Ishikawa (cell line): ENCODE measurements at regions not wholly inside any gene's neighbourhood (a gene's known extent, or its start where the extent isn't known, plus 50 kb on each side); places are given as distances from the start of the nearest gene placed in this dataset.

Source experiments
- CEBPB ChIP-seq: IDR thresholded peaks from 2 replicates; pipeline ENCODE4 v1.6.1; 2012
- CREB1 ChIP-seq: IDR thresholded peaks from 2 replicates; pipeline ENCODE4 v1.6.1; 2012; ENCODE audit warnings: low read depth
- EGR1 ChIP-seq: IDR thresholded peaks from 2 replicates; pipeline ENCODE4 v1.6.1; 2012
- EP300 ChIP-seq: IDR thresholded peaks from 2 replicates; pipeline ENCODE4 v1.6.1; 2012; ENCODE audit warnings: borderline replicate concordance
- MAX ChIP-seq: IDR thresholded peaks from 2 replicates; pipeline ENCODE4 v1.6.1; 2012
- NFIC ChIP-seq: IDR thresholded peaks from 2 replicates; pipeline ENCODE4 v1.6.1; 2012
- RAD21 ChIP-seq: IDR thresholded peaks from 2 replicates; pipeline ENCODE4 v1.6.1; 2012; ENCODE audit warnings: low read depth
- TAF1 ChIP-seq: IDR thresholded peaks from 2 replicates; pipeline ENCODE4 v1.6.1; 2012; ENCODE audit warnings: low read depth, mild to moderate bottlenecking
- TCF12 ChIP-seq: IDR thresholded peaks from 2 replicates; pipeline ENCODE4 v1.6.1; 2012; ENCODE audit warnings: low read depth
- USF1 ChIP-seq: IDR thresholded peaks from 2 replicates; pipeline ENCODE4 v1.6.1; 2012
- YY1 ChIP-seq: IDR thresholded peaks from 2 replicates; pipeline ENCODE4 v1.6.1; 2012; ENCODE audit warnings: low read depth
- ZBTB7A ChIP-seq: IDR thresholded peaks from 2 replicates; pipeline ENCODE4 v1.6.1; 2012; ENCODE audit warnings: low read depth
- TF ChIP-seq, protein P1 (sequence below): IDR thresholded peaks from 2 replicates; pipeline ENCODE4 v1.6.1; 2012; ENCODE audit warnings: low read depth, mild to moderate bottlenecking

GRCh38 chr12:84507956-84508850 is 404.4 kb downstream of the SLC6A15 start:
- TF ChIP-seq EGR1 (no peak), CEBPB (no peak), TAF1 (no peak), NFIC (no peak), EP300 (no peak), TCF12 (no peak), ZBTB7A (no peak)
- TF ChIP-seq, protein P1, sequence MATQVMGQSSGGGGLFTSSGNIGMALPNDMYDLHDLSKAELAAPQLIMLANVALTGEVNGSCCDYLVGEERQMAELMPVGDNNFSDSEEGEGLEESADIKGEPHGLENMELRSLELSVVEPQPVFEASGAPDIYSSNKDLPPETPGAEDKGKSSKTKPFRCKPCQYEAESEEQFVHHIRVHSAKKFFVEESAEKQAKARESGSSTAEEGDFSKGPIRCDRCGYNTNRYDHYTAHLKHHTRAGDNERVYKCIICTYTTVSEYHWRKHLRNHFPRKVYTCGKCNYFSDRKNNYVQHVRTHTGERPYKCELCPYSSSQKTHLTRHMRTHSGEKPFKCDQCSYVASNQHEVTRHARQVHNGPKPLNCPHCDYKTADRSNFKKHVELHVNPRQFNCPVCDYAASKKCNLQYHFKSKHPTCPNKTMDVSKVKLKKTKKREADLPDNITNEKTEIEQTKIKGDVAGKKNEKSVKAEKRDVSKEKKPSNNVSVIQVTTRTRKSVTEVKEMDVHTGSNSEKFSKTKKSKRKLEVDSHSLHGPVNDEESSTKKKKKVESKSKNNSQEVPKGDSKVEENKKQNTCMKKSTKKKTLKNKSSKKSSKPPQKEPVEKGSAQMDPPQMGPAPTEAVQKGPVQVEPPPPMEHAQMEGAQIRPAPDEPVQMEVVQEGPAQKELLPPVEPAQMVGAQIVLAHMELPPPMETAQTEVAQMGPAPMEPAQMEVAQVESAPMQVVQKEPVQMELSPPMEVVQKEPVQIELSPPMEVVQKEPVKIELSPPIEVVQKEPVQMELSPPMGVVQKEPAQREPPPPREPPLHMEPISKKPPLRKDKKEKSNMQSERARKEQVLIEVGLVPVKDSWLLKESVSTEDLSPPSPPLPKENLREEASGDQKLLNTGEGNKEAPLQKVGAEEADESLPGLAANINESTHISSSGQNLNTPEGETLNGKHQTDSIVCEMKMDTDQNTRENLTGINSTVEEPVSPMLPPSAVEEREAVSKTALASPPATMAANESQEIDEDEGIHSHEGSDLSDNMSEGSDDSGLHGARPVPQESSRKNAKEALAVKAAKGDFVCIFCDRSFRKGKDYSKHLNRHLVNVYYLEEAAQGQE, result no peak

DNA sequence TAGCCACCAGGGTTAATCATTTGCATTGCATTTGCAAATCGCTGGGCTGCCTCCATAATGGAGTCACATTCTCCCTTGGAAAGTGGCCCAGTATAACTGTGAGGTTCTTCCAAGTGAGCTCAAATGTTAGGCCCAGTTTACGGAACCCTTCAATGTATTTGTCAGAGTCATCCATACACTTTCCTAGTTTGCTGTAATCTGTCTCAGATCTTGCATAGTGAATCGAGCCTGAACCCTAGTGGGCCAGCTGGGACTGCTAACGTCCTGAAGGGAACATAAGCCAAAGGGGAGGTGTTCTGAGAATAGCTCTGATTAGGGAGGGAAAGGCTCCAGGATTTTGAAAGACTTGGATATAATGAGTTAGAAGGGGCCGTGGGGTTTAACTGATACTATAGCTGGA is 406.3 kb downstream of the SLC6A15 start:
- no peak for TF ChIP-seq ZBTB7A
- TF ChIP-seq EGR1, result no peak
- TF ChIP-seq RAD21, result no peak
- no peak for TF ChIP-seq CEBPB
- TF ChIP-seq TAF1, result no peak
- TF ChIP-seq YY1, result no peak
- TF ChIP-seq MAX, result no peak
- no peak for TF ChIP-seq NFIC
- TF ChIP-seq TCF12, result no peak
- no peak for TF ChIP-seq USF1
- no peak for TF ChIP-seq EP300
- TF ChIP-seq, protein P1, result no peak

DNA sequence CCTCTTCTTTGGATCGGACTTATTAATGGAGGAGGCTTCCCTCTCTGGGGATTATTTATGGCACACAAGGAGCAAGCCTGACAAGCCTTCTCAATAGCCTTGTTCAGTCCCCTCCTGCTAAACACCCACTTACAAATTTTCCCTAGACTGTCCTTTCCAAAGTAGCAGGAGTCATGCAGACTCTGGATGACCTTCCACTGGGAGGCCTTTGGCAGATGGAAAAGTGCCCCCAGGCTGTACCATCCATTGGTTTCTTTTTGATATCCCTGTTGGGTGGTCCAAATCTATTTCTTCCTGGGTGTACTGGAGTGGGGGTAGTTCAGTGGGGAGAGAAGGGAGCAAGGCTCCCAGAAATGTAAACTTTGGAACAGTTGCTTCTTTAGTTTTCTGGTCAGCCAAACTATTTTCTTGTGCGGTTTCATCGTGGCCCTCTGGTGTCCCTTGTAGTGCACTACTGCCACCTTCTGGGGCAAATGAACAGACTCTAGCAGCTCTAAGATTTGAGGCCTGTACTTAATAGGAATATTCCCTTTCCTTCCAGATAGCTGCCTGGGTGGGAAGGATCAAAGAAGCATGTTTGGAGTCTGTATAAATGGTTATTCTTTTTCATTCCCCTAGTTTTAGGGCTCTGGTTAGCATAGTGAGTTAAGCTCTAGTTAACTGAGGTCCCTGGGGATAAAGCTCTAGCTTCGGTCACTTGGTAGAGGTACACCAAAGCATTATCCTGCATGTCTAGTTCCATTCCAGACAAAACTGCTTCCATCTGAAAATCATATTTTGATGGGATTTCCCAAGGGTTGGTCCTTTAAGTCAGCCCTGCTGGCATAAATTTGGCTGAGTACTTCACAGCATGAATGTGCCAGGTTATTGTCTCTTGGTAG is 409.5 kb downstream of the SLC6A15 start:
- peak; percentile 79 for TF ChIP-seq RAD21
- no peak for TF ChIP-seq TAF1

DNA sequence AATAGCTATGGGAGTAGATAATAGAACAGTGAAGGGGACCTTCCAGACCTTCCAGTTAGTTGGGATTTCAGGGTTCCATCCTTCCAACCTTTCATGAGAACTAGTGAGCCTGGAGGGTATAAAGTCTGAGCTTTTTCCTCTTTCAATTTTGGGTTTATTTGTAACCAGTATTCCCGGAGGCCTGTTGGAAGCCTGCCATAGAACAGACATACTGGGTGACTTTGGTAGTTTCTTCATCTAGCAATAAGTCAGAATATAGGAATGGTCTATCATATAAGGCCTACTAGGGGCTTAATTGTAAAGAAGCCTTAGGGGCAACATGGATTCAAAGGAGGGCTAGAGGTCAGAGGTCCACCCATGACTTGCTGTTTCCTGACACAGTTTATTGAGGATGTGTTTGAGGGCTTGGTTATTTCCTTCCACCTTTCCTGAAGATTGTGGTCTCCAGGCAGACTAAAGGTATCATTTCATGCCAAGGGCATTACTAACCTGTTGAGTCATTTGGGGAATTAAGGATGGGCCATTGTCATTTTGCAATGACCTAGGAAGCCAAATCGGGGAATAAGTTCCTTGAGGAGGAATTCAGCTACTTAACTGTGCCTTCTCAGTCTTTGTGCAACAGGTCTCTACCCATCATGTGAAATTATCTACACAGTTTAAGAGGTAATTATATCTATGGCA is 410.3 kb downstream of the SLC6A15 start:
- TF ChIP-seq ZBTB7A (no peak), CREB1 (no peak), TAF1 (no peak), YY1 (no peak), CEBPB (no peak)
- TF ChIP-seq, protein P1, result no peak

GRCh38 chr12:84497819-84498218 is 414.8 kb downstream of the SLC6A15 start:
- peak; percentile 49 for TF ChIP-seq RAD21
- TF ChIP-seq, protein P1, result no peak
